Gastrocnemius medialis (tissue), 4 donors: ENCODE measurements at regions not wholly inside any gene's neighbourhood (a gene's known extent, or its start where the extent isn't known, plus 50 kb on each side); places are given as distances from the start of the nearest gene placed in this dataset.

Source experiments
- POLR2A ChIP-seq, 2 donors: fragments of 450-650 bp; IDR thresholded peaks; one replicate each; pipeline ENCODE4 v1.6.1; 2017; ENCODE audit warnings: antibody characterized with exemption in 2 of 2, mild to moderate bottlenecking in 2 of 2, moderate library complexity in 2 of 2
- TF ChIP-seq, protein P1 (sequence below), 5 experiments: fragments of 450-650 bp in 3 of 5; fragments of 200-600 bp in 2 of 5; sonication (generic) in 2 of 5; IDR thresholded peaks in 4 of 5; conservative IDR thresholded peaks in 1 of 5; 1 replicate in 4 of 5; 2 replicates in 1 of 5; pipeline ENCODE4 v1.5.1; 2016 to 2019; ENCODE audit warnings: antibody characterized with exemption in 5 of 5, mild to moderate bottlenecking in 3 of 5, moderate library complexity in 3 of 5

DNA sequence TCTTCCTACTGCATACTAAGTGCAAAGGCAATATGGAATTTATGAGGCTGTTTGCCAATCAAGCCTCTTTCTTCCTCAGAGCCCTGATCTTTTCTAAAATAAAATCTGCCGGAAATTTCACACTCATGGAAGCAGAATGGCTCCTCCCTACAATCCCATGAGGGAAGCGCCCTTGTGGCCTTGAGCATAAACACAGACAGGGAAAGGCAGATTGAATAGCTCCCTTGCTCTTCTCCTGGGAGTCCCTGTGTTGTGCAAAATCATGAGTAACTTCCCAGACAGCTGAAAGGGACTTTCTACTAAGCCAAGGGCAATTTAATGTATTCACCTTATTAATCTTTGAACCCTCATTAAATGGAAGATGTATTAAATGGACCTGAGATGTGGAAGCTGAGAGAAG lies 226.1 kb upstream of the PIK3R1 start:
- TF ChIP-seq, protein P1, sequence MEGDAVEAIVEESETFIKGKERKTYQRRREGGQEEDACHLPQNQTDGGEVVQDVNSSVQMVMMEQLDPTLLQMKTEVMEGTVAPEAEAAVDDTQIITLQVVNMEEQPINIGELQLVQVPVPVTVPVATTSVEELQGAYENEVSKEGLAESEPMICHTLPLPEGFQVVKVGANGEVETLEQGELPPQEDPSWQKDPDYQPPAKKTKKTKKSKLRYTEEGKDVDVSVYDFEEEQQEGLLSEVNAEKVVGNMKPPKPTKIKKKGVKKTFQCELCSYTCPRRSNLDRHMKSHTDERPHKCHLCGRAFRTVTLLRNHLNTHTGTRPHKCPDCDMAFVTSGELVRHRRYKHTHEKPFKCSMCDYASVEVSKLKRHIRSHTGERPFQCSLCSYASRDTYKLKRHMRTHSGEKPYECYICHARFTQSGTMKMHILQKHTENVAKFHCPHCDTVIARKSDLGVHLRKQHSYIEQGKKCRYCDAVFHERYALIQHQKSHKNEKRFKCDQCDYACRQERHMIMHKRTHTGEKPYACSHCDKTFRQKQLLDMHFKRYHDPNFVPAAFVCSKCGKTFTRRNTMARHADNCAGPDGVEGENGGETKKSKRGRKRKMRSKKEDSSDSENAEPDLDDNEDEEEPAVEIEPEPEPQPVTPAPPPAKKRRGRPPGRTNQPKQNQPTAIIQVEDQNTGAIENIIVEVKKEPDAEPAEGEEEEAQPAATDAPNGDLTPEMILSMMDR (IDR thresholded peaks at IDR 0.05 in 4 of 5, conservative IDR thresholded peaks at IDR 0.05 in 1 of 5): no peak
- no peak for TF ChIP-seq POLR2A (IDR thresholded peaks at IDR 0.05)
